B cell (primary cell): ENCODE measurements at regions not wholly inside any gene's neighbourhood (a gene's known extent, or its start where the extent isn't known, plus 50 kb on each side); places are given as distances from the start of the nearest gene placed in this dataset.

Source experiments
- ATAC-seq: fragments of 200-7000 bp; cut with Tn5 transposase; one replicate; pipeline ENCODE4 v1.10.0; 2021; ENCODE audit warnings: low read depth, mild to moderate bottlenecking, moderate number of reproducible peaks, moderate library complexity
- CTCF ChIA-PET: fragments of 350-600 bp; sonication (Branson Sonifier 250); formaldehyde crosslinking; loops from one replicate; lab custom pipeline; 2021; ENCODE audit warnings: antibody characterized with exemption, inconsistent platforms; lab: Charles Lee
- POLR2A ChIA-PET: fragments of 350-600 bp; sonication (Branson Sonifier 250); formaldehyde crosslinking; loops from one replicate; lab custom pipeline; 2021; ENCODE audit warnings: antibody characterized with exemption; lab: Charles Lee
- DNase-seq: peaks from one replicate; pipeline ENCODE4 v3.0.0; 2013
- H2AFZ ChIP-seq: 2 replicates; pipeline ENCODE4 v1.6.1; 2012; ENCODE audit warnings: mild to moderate bottlenecking, low read depth, low read length; ENCODE audit not compliant: insufficient read depth, poor library complexity, severe bottlenecking
- H3K27ac ChIP-seq, 2 donors: 1 replicate in 1 of 2; 2 replicates in 1 of 2; pipeline ENCODE4 v1.5.1; 2012 to 2013; ENCODE audit warnings: low read length in 2 of 2, mild to moderate bottlenecking in 2 of 2, moderate library complexity in 1 of 2
- H3K27me3 ChIP-seq, 4 experiments: fragments of 200-600 bp in 1 of 4; sonication (generic) in 1 of 4; replicated peaks in 1 of 4; 1 replicate in 2 of 4; 2 replicates in 2 of 4; pipeline versions ENCODE4 v1.6.1 to v1.7.0; 2013 to 2016; ENCODE audit warnings: low read length in 3 of 4, mild to moderate bottlenecking in 2 of 4, mixed read lengths in 1 of 4, moderate library complexity in 1 of 4; ENCODE audit not compliant: insufficient read depth in 4 of 4, control insufficient read depth in 3 of 4; ENCODE audit errors: control extremely low read depth in 1 of 4
- H3K36me3 ChIP-seq, 2 experiments: replicated peaks in 1 of 2; 1 replicate in 1 of 2; 2 replicates in 1 of 2; pipeline versions ENCODE4 v1.6.1 to v1.7.1; 2013; ENCODE audit warnings: low read length in 1 of 2; ENCODE audit not compliant: insufficient read depth in 2 of 2, control insufficient read depth in 1 of 2; ENCODE audit errors: control extremely low read depth in 1 of 2, extremely low read depth in 1 of 2
- H3K4me1 ChIP-seq, 2 donors: fragments of 200-600 bp in 1 of 2; sonication (generic) in 1 of 2; 1 replicate in 1 of 2; 2 replicates in 1 of 2; pipeline versions ENCODE4 v1.5.1 to v1.6.1; 2013 to 2017; ENCODE audit warnings: low read length in 2 of 2; ENCODE audit not compliant: control insufficient read depth in 2 of 2, insufficient read depth in 2 of 2
- H3K4me2 ChIP-seq: replicated peaks from 2 replicates; pipeline ENCODE3; 2012; ENCODE audit warnings: mild to moderate bottlenecking, low read depth, low read length; ENCODE audit not compliant: poor library complexity, severe bottlenecking
- H3K4me3 ChIP-seq, 5 experiments: fragments of 200-600 bp in 1 of 5; sonication (generic) in 1 of 5; 1 replicate in 3 of 5; 2 replicates in 2 of 5; pipeline versions ENCODE4 v1.5.1 to v1.7.0; 2011 to 2016; ENCODE audit warnings: low read length in 4 of 5, mild to moderate bottlenecking in 4 of 5, low read depth in 2 of 5, control low read depth in 1 of 5, moderate library complexity in 1 of 5; ENCODE audit not compliant: insufficient read depth in 1 of 5; ENCODE audit errors: control extremely low read depth in 1 of 5, extremely low read depth in 1 of 5
- H3K79me2 ChIP-seq: fragments of 200-600 bp; sonication (generic); one replicate; pipeline ENCODE4 v1.6.0; 2016; ENCODE audit warnings: low read length; ENCODE audit not compliant: control insufficient read depth, insufficient read depth
- H3K9ac ChIP-seq: fragments of 200-600 bp; sonication (generic); 2 replicates; pipeline ENCODE4 v1.6.1; 2017; ENCODE audit warnings: mild to moderate bottlenecking, low read length, moderate library complexity
- H3K9me3 ChIP-seq, 3 donors: one replicate each; pipeline versions ENCODE4 v1.6.1 to v1.7.1; 2013; ENCODE audit warnings: low read length in 2 of 3; ENCODE audit not compliant: control insufficient read depth in 2 of 3, insufficient read depth in 1 of 3; ENCODE audit errors: control extremely low read depth in 1 of 3
- H4K20me1 ChIP-seq: 2 replicates; pipeline ENCODE4 v1.6.0; 2012; ENCODE audit warnings: mild to moderate bottlenecking, low read length; ENCODE audit not compliant: insufficient read depth, control insufficient read depth, poor library complexity, severe bottlenecking
- H3K27ac Mint-ChIP-seq: one replicate; pipeline ENCODE4 v1.8.0; 2021; ENCODE audit warnings: mixed read lengths
- H3K27me3 Mint-ChIP-seq: one replicate; pipeline ENCODE4 v1.8.0; 2021; ENCODE audit warnings: mixed read lengths
- H3K4me1 Mint-ChIP-seq: one replicate; pipeline ENCODE4 v1.8.0; 2021; ENCODE audit warnings: mixed read lengths
- H3K4me3 Mint-ChIP-seq: one replicate; pipeline ENCODE4 v1.8.0; 2021; ENCODE audit warnings: mixed read lengths
- H3K9me3 Mint-ChIP-seq: one replicate; pipeline ENCODE4 v1.8.0; 2022; ENCODE audit warnings: mixed read lengths; ENCODE audit not compliant: insufficient read depth
- EZH2 ChIP-seq: IDR thresholded peaks from 2 replicates; pipeline ENCODE4 v1.6.1; 2012; ENCODE audit warnings: borderline replicate concordance, low read depth, mild to moderate bottlenecking, moderate library complexity, low read length; ENCODE audit not compliant: insufficient read depth, poor library complexity, severe bottlenecking
- WGBS: methylation state at CpG from one replicate; pipeline ENCODE4 v1.1.5; 2013; ENCODE audit warnings: missing lambda C conversion rate; ENCODE audit not compliant: insufficient coverage; 5-methylcytosine and 5-hydroxymethylcytosine counted together
- intact Hi-C: fragments of 100-400 bp; cut with micrococcal nuclease; formaldehyde crosslinking; loops from one replicate; pipeline ENCODE4 v1.10.0; 2022
- TF ChIP-seq, protein P1 (sequence below): fragments of 200-600 bp; IDR thresholded peaks from one replicate; pipeline ENCODE4 v1.8.0; 2022; ENCODE audit warnings: antibody characterized with exemption, mild to moderate bottlenecking

DNA sequence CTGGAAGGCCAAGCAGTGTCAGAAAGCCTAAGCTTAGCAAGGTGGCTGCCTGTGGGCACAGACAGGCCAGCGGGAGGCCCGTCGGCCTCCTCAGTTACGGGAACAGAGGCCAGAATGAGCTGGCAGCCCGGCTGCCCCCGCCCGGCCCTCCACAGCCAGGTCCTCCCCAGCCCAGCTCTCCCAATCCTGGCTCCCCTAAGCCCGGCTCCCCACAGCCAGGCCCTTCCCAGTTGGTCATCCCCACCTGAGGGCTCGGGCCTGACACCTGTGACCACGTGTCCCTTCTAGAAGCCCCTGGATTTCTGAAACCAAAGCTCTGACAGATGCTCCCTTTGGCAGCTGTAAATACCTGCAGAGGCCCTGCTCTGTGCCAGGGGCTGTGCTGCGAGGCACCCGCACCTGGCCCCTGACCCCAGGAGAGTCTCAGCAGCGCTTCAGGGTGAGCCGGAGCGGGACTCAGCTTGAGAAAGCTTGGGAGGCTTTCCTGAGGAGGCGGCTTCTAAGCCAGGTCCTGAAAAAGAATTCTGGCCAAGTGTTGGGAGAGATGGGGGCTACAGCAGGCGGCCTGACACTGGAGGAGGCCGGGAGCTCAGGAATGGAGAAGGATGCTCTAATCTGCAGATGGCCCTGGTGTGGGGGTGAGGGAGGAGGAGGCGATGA lies 80.4 kb upstream of the OLFM1 start:
- H3K27me3 Mint-ChIP-seq = peaks cover 16% of the 10 kb centered on the region
- Histone ChIP-seq H2AFZ (no peak overlapping the region), H3K36me3 (no peaks in the 10 kb centered on the region), H3K79me2 (no peaks in the 10 kb centered on the region), H3K4me2 (no peak overlapping the region), H3K27me3 (peaks cover 0 to 2% (median 0%) of the 10 kb centered on the region in 4 experiments), H3K4me3 (no peak overlapping the region), H3K9ac (no peak overlapping the region), H3K9me3 (peaks cover 0 to 6% (median 0%) of the 10 kb centered on the region in 3 donors), H3K27ac (no peak overlapping the region), H3K4me1 (no peaks in the 10 kb centered on the region), H4K20me1 (no peaks in the 10 kb centered on the region)
- intact Hi-C loops = no loop called here
- 86% methylated on average over 15 of the region's 19 CpGs for WGBS
- ChIA-PET POLR2A (interaction anchor here (0.9 kb wide), 1 partner anchor 121 kb away, joined by 3 read pairs; no protein-coding TSS in a partner anchor), CTCF (no interaction called here)
- no peak overlapping the region for H3K4me3 Mint-ChIP-seq
- no peak overlapping the region for H3K27ac Mint-ChIP-seq
- no peak for DNase-seq
- no peaks in the 10 kb centered on the region for H3K9me3 Mint-ChIP-seq
- TF ChIP-seq EZH2 = no peak
- TF ChIP-seq, protein P1, sequence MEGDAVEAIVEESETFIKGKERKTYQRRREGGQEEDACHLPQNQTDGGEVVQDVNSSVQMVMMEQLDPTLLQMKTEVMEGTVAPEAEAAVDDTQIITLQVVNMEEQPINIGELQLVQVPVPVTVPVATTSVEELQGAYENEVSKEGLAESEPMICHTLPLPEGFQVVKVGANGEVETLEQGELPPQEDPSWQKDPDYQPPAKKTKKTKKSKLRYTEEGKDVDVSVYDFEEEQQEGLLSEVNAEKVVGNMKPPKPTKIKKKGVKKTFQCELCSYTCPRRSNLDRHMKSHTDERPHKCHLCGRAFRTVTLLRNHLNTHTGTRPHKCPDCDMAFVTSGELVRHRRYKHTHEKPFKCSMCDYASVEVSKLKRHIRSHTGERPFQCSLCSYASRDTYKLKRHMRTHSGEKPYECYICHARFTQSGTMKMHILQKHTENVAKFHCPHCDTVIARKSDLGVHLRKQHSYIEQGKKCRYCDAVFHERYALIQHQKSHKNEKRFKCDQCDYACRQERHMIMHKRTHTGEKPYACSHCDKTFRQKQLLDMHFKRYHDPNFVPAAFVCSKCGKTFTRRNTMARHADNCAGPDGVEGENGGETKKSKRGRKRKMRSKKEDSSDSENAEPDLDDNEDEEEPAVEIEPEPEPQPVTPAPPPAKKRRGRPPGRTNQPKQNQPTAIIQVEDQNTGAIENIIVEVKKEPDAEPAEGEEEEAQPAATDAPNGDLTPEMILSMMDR = no peak
- no peaks in the 10 kb centered on the region for H3K4me1 Mint-ChIP-seq
- no peak for ATAC-seq

DNA sequence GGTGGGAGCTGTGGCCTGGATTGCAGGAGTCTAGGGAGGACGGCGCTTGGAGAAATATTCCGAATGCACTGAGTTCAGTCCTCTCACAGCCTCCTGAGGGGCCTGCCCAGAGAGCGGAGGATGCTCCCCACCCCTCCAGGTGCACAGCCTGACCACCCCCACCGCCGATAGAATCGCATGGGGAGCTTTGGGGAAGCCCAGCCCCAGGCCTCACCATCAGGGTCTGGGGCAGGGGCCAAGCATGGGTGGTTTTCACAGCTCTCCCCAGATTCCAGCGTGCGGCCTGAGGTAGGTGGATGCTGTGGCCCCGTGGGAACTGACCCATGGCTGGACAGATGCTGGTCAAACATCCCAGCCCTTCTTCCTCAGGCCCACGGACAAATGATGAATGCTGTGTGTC lies 79.9 kb upstream of the OLFM1 start:
- Histone ChIP-seq H3K27ac (no peak overlapping the region), H3K4me1 (no peaks in the 10 kb centered on the region), H3K9ac (no peak overlapping the region), H3K27me3 (no peaks in the 10 kb centered on the region), H3K4me3 (no peak overlapping the region), H2AFZ (no peak overlapping the region), H3K4me2 (no peak overlapping the region), H3K36me3 (no peaks in the 10 kb centered on the region), H3K9me3 (peaks cover 0 to under 1% (median 0%) of the 10 kb centered on the region in 3 donors), H4K20me1 (no peaks in the 10 kb centered on the region), H3K79me2 (no peaks in the 10 kb centered on the region)
- TF ChIP-seq, protein P1 = no peak
- no peak for TF ChIP-seq EZH2
- ChIA-PET CTCF (no interaction called here), POLR2A (interaction anchor here (0.9 kb wide), 1 partner anchor 120 kb away, joined by 3 read pairs; no protein-coding TSS in a partner anchor)
- no peaks in the 10 kb centered on the region for H3K4me1 Mint-ChIP-seq
- no peaks in the 10 kb centered on the region for H3K9me3 Mint-ChIP-seq
- H3K27ac Mint-ChIP-seq = no peak overlapping the region
- ATAC-seq (no peak), DNase-seq (no peak)
- intact Hi-C loops = no loop called here
- peaks cover 16% of the 10 kb centered on the region for H3K27me3 Mint-ChIP-seq
- 76% methylated on average over 9 of the region's 11 CpGs for WGBS
- H3K4me3 Mint-ChIP-seq = no peak overlapping the region
